Gastroesophageal sphincter (tissue), 4 donors: ENCODE measurements at regions not wholly inside any gene's neighbourhood (a gene's known extent, or its start where the extent isn't known, plus 50 kb on each side); places are given as distances from the start of the nearest gene placed in this dataset.

ENCODE experiments used
- ATAC-seq: fragments of 150-250 bp; one replicate; pipeline ENCODE4 v1.9.1; 2016; ENCODE audit warnings: mild to moderate bottlenecking, moderate library complexity
- H3K27ac ChIP-seq, 4 donors: fragments of 200-600 bp; sonication (generic) in 3 of 4; 1 replicate in 3 of 4; 2 replicates in 1 of 4; pipeline ENCODE4 v1.5.1; 2016 to 2019
- H3K27me3 ChIP-seq: fragments of 200-600 bp; sonication (generic); one replicate; pipeline ENCODE4 v1.5.1; 2019
- H3K36me3 ChIP-seq, 2 donors: fragments of 200-600 bp; sonication (generic); one replicate each; pipeline ENCODE4 v1.5.1; 2019; ENCODE audit warnings: control low read depth in 1 of 2
- H3K4me1 ChIP-seq, 3 donors: fragments of 200-600 bp; sonication (generic); 1 replicate in 2 of 3; 2 replicates in 1 of 3; pipeline ENCODE4 v1.5.1; 2016 to 2019; ENCODE audit warnings: control low read depth in 2 of 3
- H3K4me3 ChIP-seq, 2 donors: fragments of 200-600 bp; sonication (generic); one replicate each; pipeline ENCODE4 v1.5.1; 2019; ENCODE audit warnings: mild to moderate bottlenecking in 1 of 2, moderate library complexity in 1 of 2
- H3K9me3 ChIP-seq, 3 donors: fragments of 200-600 bp; sonication (generic); one replicate each; pipeline ENCODE4 v1.5.1; 2017 to 2019; ENCODE audit warnings: control low read depth in 2 of 3
- EP300 ChIP-seq: sonication (generic); formaldehyde crosslinking; IDR thresholded peaks from one replicate; pipeline ENCODE4 v1.6.1; 2017; ENCODE audit warnings: antibody characterized with exemption, mild to moderate bottlenecking
- POLR2A ChIP-seq, 2 donors: fragments of 450-650 bp; IDR thresholded peaks; one replicate each; pipeline ENCODE4 v1.6.1; 2017; ENCODE audit warnings: antibody characterized with exemption in 2 of 2, mild to moderate bottlenecking in 2 of 2, moderate library complexity in 1 of 2
- POLR2AphosphoS5 ChIP-seq: sonication (generic); formaldehyde crosslinking; IDR thresholded peaks from one replicate; pipeline ENCODE4 v1.6.1; 2017; ENCODE audit warnings: antibody characterized with exemption
- WGBS, 2 donors: methylation state at CpG; one replicate each; pipeline ENCODE4 v1.1.5; 2018; ENCODE audit warnings: low coverage in 1 of 2; 5-methylcytosine and 5-hydroxymethylcytosine counted together
- TF ChIP-seq, protein P1 (sequence below), 4 experiments: fragments of 200-600 bp in 2 of 4; fragments of 450-650 bp in 2 of 4; sonication (generic) in 1 of 4; IDR thresholded peaks; one replicate each; pipeline ENCODE4 v1.5.1; 2017 to 2019; ENCODE audit warnings: antibody characterized with exemption in 4 of 4, mild to moderate bottlenecking in 2 of 4, moderate library complexity in 2 of 4

DNA sequence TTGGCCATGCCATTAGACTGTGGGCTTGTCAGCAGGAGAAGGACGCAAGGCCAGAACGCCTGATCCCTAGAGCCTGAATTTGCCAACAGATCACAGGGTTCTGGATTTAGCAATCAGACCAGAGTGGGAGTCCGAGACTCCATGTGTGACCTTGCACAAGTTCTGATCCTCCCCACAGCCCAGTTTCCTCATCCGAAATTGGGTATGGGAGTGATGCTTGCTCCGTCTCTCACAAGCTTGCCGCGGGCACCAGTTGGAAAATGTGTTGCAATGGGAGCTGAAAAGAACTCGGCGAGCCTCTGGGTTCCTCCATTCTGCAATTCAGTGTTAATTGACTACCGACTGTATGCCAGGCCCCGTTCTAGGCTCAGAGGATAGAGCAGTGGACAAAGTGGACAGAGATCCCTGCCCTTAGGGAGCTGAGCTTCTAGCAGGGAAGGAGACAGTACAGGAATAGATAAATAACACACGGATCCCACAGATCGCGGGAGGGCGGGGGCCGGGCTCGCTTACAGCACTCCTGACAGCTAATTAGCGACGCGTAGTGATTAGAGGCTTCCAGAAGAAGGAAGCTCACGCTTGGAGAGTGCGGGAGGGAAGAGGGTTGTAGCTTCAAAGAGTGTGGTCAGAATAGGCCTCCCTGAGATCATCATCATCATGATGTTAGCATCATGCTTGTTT lies 150.4 kb upstream of the CIBAR2 start:
- WGBS, 2 donors = 89 to 98% methylated on average over 7 to 13 of the region's 22 CpGs
- H3K4me3 ChIP-seq = no peak overlapping the region
- no peaks in the 10 kb centered on the region for H3K4me1 ChIP-seq
- no peak for ATAC-seq
- no peaks in the 10 kb centered on the region for H3K27me3 ChIP-seq
- no peaks in the 10 kb centered on the region for H3K36me3 ChIP-seq
- no peak for TF ChIP-seq POLR2A (IDR thresholded peaks at IDR 0.05)
- TF ChIP-seq, protein P1, sequence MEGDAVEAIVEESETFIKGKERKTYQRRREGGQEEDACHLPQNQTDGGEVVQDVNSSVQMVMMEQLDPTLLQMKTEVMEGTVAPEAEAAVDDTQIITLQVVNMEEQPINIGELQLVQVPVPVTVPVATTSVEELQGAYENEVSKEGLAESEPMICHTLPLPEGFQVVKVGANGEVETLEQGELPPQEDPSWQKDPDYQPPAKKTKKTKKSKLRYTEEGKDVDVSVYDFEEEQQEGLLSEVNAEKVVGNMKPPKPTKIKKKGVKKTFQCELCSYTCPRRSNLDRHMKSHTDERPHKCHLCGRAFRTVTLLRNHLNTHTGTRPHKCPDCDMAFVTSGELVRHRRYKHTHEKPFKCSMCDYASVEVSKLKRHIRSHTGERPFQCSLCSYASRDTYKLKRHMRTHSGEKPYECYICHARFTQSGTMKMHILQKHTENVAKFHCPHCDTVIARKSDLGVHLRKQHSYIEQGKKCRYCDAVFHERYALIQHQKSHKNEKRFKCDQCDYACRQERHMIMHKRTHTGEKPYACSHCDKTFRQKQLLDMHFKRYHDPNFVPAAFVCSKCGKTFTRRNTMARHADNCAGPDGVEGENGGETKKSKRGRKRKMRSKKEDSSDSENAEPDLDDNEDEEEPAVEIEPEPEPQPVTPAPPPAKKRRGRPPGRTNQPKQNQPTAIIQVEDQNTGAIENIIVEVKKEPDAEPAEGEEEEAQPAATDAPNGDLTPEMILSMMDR (IDR thresholded peaks at IDR 0.05) = no peak
- no peak for TF ChIP-seq EP300
- TF ChIP-seq POLR2AphosphoS5 = no peak
- no peaks in the 10 kb centered on the region for H3K9me3 ChIP-seq
- H3K27ac ChIP-seq = no peak overlapping the region

DNA sequence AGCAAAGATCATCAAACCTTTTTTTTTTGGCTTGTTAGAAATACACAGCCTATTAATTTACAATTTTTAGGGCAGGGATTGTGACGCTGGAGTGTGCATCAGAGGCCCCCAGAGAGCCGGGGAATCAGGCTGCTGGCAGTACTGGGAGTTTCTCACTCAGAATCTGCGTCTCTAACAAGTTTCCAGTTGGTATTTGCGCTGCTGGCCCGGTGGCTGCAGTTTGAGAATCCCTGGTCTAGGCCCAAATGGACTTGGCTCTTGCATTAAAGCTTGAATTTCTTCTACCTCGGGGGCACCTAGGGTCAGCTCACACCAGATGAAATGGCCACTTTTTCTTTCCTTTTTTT lies 150.9 kb upstream of the CIBAR2 start:
- WGBS, 2 donors = 78% methylated on average over 5 of the region's 6 CpGs; no CpG with 5 or more reads in 1 of the 2 donors
- TF ChIP-seq EP300 (no peak), POLR2AphosphoS5 (no peak), POLR2A (IDR thresholded peaks at IDR 0.05) (no peak)
- TF ChIP-seq, protein P1 (IDR thresholded peaks at IDR 0.05) = no peak
- ATAC-seq = no peak
- H3K27ac ChIP-seq = no peak overlapping the region
- no peaks in the 10 kb centered on the region for H3K9me3 ChIP-seq
- H3K4me3 ChIP-seq = no peak overlapping the region
- no peaks in the 10 kb centered on the region for H3K36me3 ChIP-seq
- no peaks in the 10 kb centered on the region for H3K4me1 ChIP-seq
- H3K27me3 ChIP-seq = no peaks in the 10 kb centered on the region

DNA sequence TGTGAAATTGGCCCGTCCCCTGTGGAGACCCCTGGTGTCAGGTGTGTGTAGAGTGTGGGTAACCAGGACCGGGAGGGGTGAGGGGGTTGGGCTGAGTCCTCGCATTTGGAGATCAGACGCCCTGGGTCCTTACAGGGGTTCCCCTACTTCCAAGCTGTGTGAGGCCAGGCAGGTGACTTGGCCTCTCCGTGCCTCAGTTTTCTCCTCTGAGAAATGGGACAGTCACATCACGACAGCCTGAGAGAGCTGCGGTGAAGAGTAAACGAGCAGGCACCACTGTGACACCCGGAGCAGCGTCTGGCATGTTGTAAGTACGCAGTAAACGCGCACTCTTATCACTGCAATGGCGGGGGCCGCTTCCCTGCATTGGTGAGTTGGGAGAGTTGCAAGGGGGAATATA lies 152.5 kb upstream of the CIBAR2 start:
- ATAC-seq = no peak
- H3K4me1 ChIP-seq = no peaks in the 10 kb centered on the region
- no peak overlapping the region for H3K27ac ChIP-seq
- no peaks in the 10 kb centered on the region for H3K36me3 ChIP-seq
- no peaks in the 10 kb centered on the region for H3K9me3 ChIP-seq
- WGBS, 2 donors = 90% methylated on average over 8 of the region's 15 CpGs; no CpG with 5 or more reads in 1 of the 2 donors
- no peaks in the 10 kb centered on the region for H3K27me3 ChIP-seq
- no peak overlapping the region for H3K4me3 ChIP-seq
- TF ChIP-seq, protein P1 (IDR thresholded peaks at IDR 0.05) = no peak
- no peak for TF ChIP-seq POLR2A (IDR thresholded peaks at IDR 0.05)

DNA sequence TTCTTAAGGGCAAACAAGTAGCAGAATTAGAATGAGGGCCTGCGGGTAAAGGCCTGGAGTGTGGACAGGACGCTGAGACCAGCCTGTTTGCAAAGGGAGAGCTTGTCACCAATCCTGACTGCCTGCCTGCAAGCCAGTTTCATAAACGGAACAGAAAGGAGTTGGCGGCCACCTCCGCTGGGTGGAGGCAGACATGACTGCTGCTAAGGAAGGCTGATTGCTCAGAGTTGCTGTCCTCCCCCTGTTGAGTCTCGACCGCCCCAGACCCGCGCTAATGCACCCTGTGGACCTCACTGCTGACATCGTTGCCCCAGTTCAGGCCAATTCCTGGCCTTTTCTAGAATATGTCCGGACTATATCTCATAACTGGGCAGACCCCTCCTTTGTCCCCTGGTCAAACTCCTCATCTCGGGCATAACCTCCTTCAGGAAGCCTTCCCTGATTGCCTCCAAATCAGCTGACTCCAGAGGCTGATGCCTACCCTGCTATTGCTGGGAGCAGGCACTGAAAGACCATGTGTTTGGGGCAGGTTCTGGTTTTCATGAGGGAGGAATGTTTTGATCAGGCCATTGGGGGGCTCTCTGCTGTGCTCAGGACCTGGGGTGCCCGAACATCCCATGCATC lies 153.0 kb upstream of the CIBAR2 start:
- H3K9me3 ChIP-seq = no peaks in the 10 kb centered on the region
- H3K36me3 ChIP-seq = no peaks in the 10 kb centered on the region
- ATAC-seq = no peak
- H3K4me3 ChIP-seq = no peak overlapping the region
- no peaks in the 10 kb centered on the region for H3K4me1 ChIP-seq
- H3K27ac ChIP-seq = no peak overlapping the region
- no peaks in the 10 kb centered on the region for H3K27me3 ChIP-seq
- TF ChIP-seq POLR2AphosphoS5 (no peak), POLR2A (IDR thresholded peaks at IDR 0.05) (no peak), EP300 (no peak)
- TF ChIP-seq, protein P1 (IDR thresholded peaks at IDR 0.05) = no peak
- WGBS, 2 donors = 79 to 88% methylated on average over 4 to 5 of the region's 13 CpGs

DNA sequence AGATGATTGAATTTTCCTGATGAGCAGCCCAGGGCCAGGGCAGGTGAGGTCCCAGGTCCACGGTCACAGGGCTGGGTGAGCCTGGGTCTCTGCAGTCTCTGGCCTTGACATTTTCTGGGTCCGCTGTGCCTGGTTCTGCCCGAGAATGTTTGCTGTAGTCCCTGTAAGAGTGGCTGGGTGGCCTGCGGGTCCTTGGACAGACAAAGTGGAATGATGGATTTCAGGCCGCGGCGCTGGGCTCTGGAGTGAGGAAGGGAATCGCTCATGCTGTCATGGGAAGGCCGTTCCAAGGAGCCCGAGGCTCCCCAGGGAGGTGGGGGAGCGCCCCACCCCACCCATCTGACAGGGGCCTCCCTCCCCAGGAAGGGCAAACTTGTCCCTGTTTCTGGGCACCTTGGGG lies 153.5 kb upstream of the CIBAR2 start:
- WGBS, 2 donors = 100% methylated on average over 1 of the region's 11 CpGs; no CpG with 5 or more reads in 1 of the 2 donors
- H3K4me3 ChIP-seq = no peak overlapping the region
- H3K36me3 ChIP-seq = no peaks in the 10 kb centered on the region
- no peak overlapping the region for H3K27ac ChIP-seq
- ATAC-seq = no peak
- no peaks in the 10 kb centered on the region for H3K4me1 ChIP-seq
- H3K9me3 ChIP-seq = no peaks in the 10 kb centered on the region
- TF ChIP-seq EP300 (no peak), POLR2AphosphoS5 (no peak), POLR2A (IDR thresholded peaks at IDR 0.05) (no peak)
- TF ChIP-seq, protein P1 (IDR thresholded peaks at IDR 0.05) = no peak
- H3K27me3 ChIP-seq = no peaks in the 10 kb centered on the region
